Small intestine (tissue), 7 donors: ENCODE measurements at regions not wholly inside any gene's neighbourhood (a gene's known extent, or its start where the extent isn't known, plus 50 kb on each side); places are given as distances from the start of the nearest gene placed in this dataset.

Experiments used
- DNase-seq, 2 donors: peaks; one replicate each; pipeline versions ENCODE4 v3.0.0 to v3.0.0-alpha.2; 2013
- FAIRE-seq: peaks from 2 replicates; lab custom pipeline; 2012; peaks lifted over from hg19 to GRCh38; lab: Jason Lieb, UNC
- H3K27ac ChIP-seq, 3 donors: one replicate each; pipeline ENCODE4 v1.5.1; 2013; ENCODE audit warnings: low read length in 2 of 3, mild to moderate bottlenecking in 2 of 3, control low read depth in 1 of 3, inconsistent platforms in 1 of 3, low read depth in 1 of 3, moderate library complexity in 1 of 3
- H3K27me3 ChIP-seq, 3 donors: one replicate each; pipeline ENCODE4 v1.6.1; 2013; ENCODE audit warnings: low read length in 3 of 3, inconsistent platforms in 1 of 3; ENCODE audit not compliant: control insufficient read depth in 3 of 3, insufficient read depth in 3 of 3
- H3K36me3 ChIP-seq, 3 donors: one replicate each; pipeline ENCODE4 v1.6.1; 2013; ENCODE audit warnings: low read length in 3 of 3, inconsistent platforms in 1 of 3, low read depth in 1 of 3, mild to moderate bottlenecking in 1 of 3, moderate library complexity in 1 of 3; ENCODE audit not compliant: control insufficient read depth in 3 of 3, insufficient read depth in 2 of 3
- H3K4me1 ChIP-seq, 3 donors: one replicate each; pipeline ENCODE4 v1.6.1; 2013; ENCODE audit warnings: low read length in 2 of 3, inconsistent platforms in 1 of 3, low read depth in 1 of 3, mild to moderate bottlenecking in 1 of 3, moderate library complexity in 1 of 3; ENCODE audit not compliant: control insufficient read depth in 3 of 3, insufficient read depth in 2 of 3
- H3K4me3 ChIP-seq, 3 donors: one replicate each; pipeline ENCODE4 v1.5.1; 2013; ENCODE audit warnings: low read length in 3 of 3, control low read depth in 1 of 3, inconsistent platforms in 1 of 3, low read depth in 1 of 3, mild to moderate bottlenecking in 1 of 3, moderate library complexity in 1 of 3
- H3K9me3 ChIP-seq, 2 donors: one replicate each; pipeline ENCODE4 v1.6.1; 2013; ENCODE audit warnings: low read depth in 1 of 2, low read length in 1 of 2; ENCODE audit not compliant: control insufficient read depth in 2 of 2, insufficient read depth in 1 of 2
- WGBS, 3 donors: extraction: QIAGEN DNeasy Blood & Tissue Kit; methylation state at CpG; one replicate each; pipeline ENCODE4 v1.1.7; 2013; 5-methylcytosine and 5-hydroxymethylcytosine counted together
- donor health status: healthy with polysubstance abuse.
- donor health status: control.
- donor health status: control.
- donor health status: Bipolar disorder and iron deficiency.
- donor health status: healthy.

- Histone ChIP-seq H3K27me3 (no peaks in the 10 kb centered on the region), H3K27ac (no peak overlapping the region), H3K4me1 (no peaks in the 10 kb centered on the region), H3K9me3 (no peaks in the 10 kb centered on the region), H3K36me3 (no peaks in the 10 kb centered on the region), H3K4me3 (no peak overlapping the region)
- DNase-seq: no peak
- no peak for FAIRE-seq
- WGBS, 3 donors: 62 to 77% (median 63%) methylated on average over 2 of the region's 2 CpGs
Measured at GRCh38 chr1:79089946-79090345, 83.4 kb upstream of the ADGRL4 start.

GRCh38 chr1:79082233-79082632, 75.7 kb upstream of the ADGRL4 start:
- WGBS, 3 donors: 77 to 90% (median 82%) methylated on average over 2 of the region's 2 CpGs
- DNase-seq (no peak), FAIRE-seq (no peak)
- Histone ChIP-seq H3K27ac (no peak overlapping the region), H3K9me3 (no peaks in the 10 kb centered on the region), H3K27me3 (no peaks in the 10 kb centered on the region), H3K4me3 (no peak overlapping the region), H3K4me1 (no peaks in the 10 kb centered on the region), H3K36me3 (no peaks in the 10 kb centered on the region)

GRCh38 chr1:79079770-79080169, 73.2 kb upstream of the ADGRL4 start:
- Histone ChIP-seq H3K27ac (no peak overlapping the region), H3K4me1 (no peaks in the 10 kb centered on the region), H3K27me3 (no peaks in the 10 kb centered on the region), H3K4me3 (no peak overlapping the region), H3K36me3 (no peaks in the 10 kb centered on the region), H3K9me3 (no peaks in the 10 kb centered on the region)
- no peak for DNase-seq
- FAIRE-seq: no peak

- FAIRE-seq (no peak), DNase-seq (no peak)
- H3K27ac ChIP-seq: no peak overlapping the region
- no peaks in the 10 kb centered on the region for H3K27me3 ChIP-seq
- no peaks in the 10 kb centered on the region for H3K9me3 ChIP-seq
- WGBS, 3 donors: 68 to 88% (median 75%) methylated on average over 2 of the region's 2 CpGs
- H3K36me3 ChIP-seq: no peaks in the 10 kb centered on the region
- H3K4me3 ChIP-seq: no peak overlapping the region
- no peaks in the 10 kb centered on the region for H3K4me1 ChIP-seq
Measured at GRCh38 chr1:79074975-79075374, 68.4 kb upstream of the ADGRL4 start.

GRCh38 chr1:79069828-79070227, 63.3 kb upstream of the ADGRL4 start:
- Histone ChIP-seq H3K27me3 (no peaks in the 10 kb centered on the region), H3K9me3 (no peaks in the 10 kb centered on the region), H3K36me3 (no peaks in the 10 kb centered on the region), H3K4me1 (no peaks in the 10 kb centered on the region), H3K4me3 (no peak overlapping the region), H3K27ac (no peak overlapping the region)
- FAIRE-seq (no peak), DNase-seq (no peak)
- WGBS, 3 donors: 73 to 86% (median 75%) methylated on average over 3 of the region's 3 CpGs

- no peaks in the 10 kb centered on the region for H3K36me3 ChIP-seq
- FAIRE-seq: no peak
- no peak overlapping the region for H3K27ac ChIP-seq
- H3K4me1 ChIP-seq: no peaks in the 10 kb centered on the region
- WGBS, 3 donors: 77 to 91% (median 82%) methylated on average over 2 of the region's 2 CpGs
- DNase-seq: no peak
- peaks cover 0 to 2% of the 10 kb centered on the region in 2 donors for H3K9me3 ChIP-seq
- H3K27me3 ChIP-seq: no peaks in the 10 kb centered on the region
- H3K4me3 ChIP-seq: no peak overlapping the region
Measured at GRCh38 chr1:79059341-79059740, 52.8 kb upstream of the ADGRL4 start.
